ENCODE measurements at regions not wholly inside any gene's neighbourhood (a gene's known extent, or its start where the extent isn't known, plus 50 kb on each side); places are given as distances from the start of the nearest gene placed in this dataset.
"Not testable (repeated sequence)": the region's sequence is repeated elsewhere in the genome, so short reads cannot be mapped to it uniquely, and the experiment has no call there.

GRCh38 chr2:7094231-7094741 lies 177.1 kb downstream of the RNF144A start:
- Histone ChIP-seq H3K4me3 (no peak overlapping the region), H3K36me3 (no peaks in the 10 kb centered on the region), H3K9me3 (no peaks in the 10 kb centered on the region), H3K27ac (no peak overlapping the region), H3K4me1 (peaks cover 0 to 9% (median 3%) of the 10 kb centered on the region in 3 donors), H3K27me3 (no peaks in the 10 kb centered on the region)
- intact Hi-C loops (cut with DNase I), result no loop called here
- WGBS, 2 donors, result 51 to 57% methylated on average over 11 to 12 of the region's 12 CpGs
- TF ChIP-seq CTCF (IDR thresholded peaks at IDR 0.05) (no peak), POLR2A (IDR thresholded peaks at IDR 0.05) (no peak)
- no peak for DNase-seq

GRCh38 chr2:7096726-7097352 lies 179.6 kb downstream of the RNF144A start:
- H3K27ac ChIP-seq, result no peak overlapping the region
- 76 to 79% methylated on average over 14 to 18 of the region's 20 CpGs for WGBS, 2 donors
- intact Hi-C loops (cut with DNase I), result no loop called here
- no peak overlapping the region for H3K4me3 ChIP-seq
- DNase-seq, result no peak
- H3K27me3 ChIP-seq, result no peaks in the 10 kb centered on the region
- H3K36me3 ChIP-seq, result no peaks in the 10 kb centered on the region
- no peak for TF ChIP-seq CTCF (IDR thresholded peaks at IDR 0.05)
- no peak for TF ChIP-seq POLR2A (IDR thresholded peaks at IDR 0.05)
- H3K4me1 ChIP-seq, result peaks cover 0 to 9% (median 3%) of the 10 kb centered on the region in 3 donors
- no peaks in the 10 kb centered on the region for H3K9me3 ChIP-seq

GRCh38 chr2:7097353-7097895 lies 180.2 kb downstream of the RNF144A start:
- WGBS, 2 donors, result 2 to 3% methylated on average over 18 of the region's 18 CpGs
- peak overlapping the region in 1 of 4 donors; percentile 48 for H3K4me3 ChIP-seq
- H3K9me3 ChIP-seq, result no peaks in the 10 kb centered on the region
- DNase-seq, result no peak
- H3K27me3 ChIP-seq, result no peaks in the 10 kb centered on the region
- TF ChIP-seq POLR2A (IDR thresholded peaks at IDR 0.05) (no peak), CTCF (IDR thresholded peaks at IDR 0.05) (peak; percentile 89 to 98 (median 94))
- intact Hi-C loops (cut with DNase I), result no loop called here
- H3K27ac ChIP-seq, result no peak overlapping the region
- H3K36me3 ChIP-seq, result no peaks in the 10 kb centered on the region
- H3K4me1 ChIP-seq, result peaks cover 0 to 9% (median 3%) of the 10 kb centered on the region in 3 donors

- H3K27ac ChIP-seq, result no peak overlapping the region
- 72 to 85% methylated on average over 4 of the region's 4 CpGs for WGBS, 2 donors
- intact Hi-C loops (cut with DNase I), result no loop called here
- H3K9me3 ChIP-seq, result no peaks in the 10 kb centered on the region
- no peaks in the 10 kb centered on the region for H3K36me3 ChIP-seq
- H3K27me3 ChIP-seq, result no peaks in the 10 kb centered on the region
- no peak overlapping the region for H3K4me3 ChIP-seq
- TF ChIP-seq CTCF (IDR thresholded peaks at IDR 0.05), result no peak
- no peak for TF ChIP-seq POLR2A (IDR thresholded peaks at IDR 0.05)
- H3K4me1 ChIP-seq, result peaks cover 0 to 9% (median 3%) of the 10 kb centered on the region in 3 donors
- no peak for DNase-seq
Observed at GRCh38 chr2:7098816-7099215, 181.6 kb downstream of the RNF144A start.

GRCh38 chr2:7099687-7100086 lies 182.5 kb downstream of the RNF144A start:
- intact Hi-C loops (cut with DNase I); H3K4me3 ChIP-seq; H3K27me3 ChIP-seq; H3K27ac ChIP-seq; DNase-seq; H3K9me3 ChIP-seq; H3K4me1 ChIP-seq; H3K36me3 ChIP-seq: not testable (repeated sequence)
- WGBS, 2 donors, result 72 to 80% methylated on average over 4 of the region's 4 CpGs
